Caco-2 (cell line): ENCODE measurements at regions not wholly inside any gene's neighbourhood (a gene's known extent, or its start where the extent isn't known, plus 50 kb on each side); places are given as distances from the start of the nearest gene placed in this dataset.

Experiments
- BruUV-seq: library from RNA; stranded (reverse); fragments of 400-500 nt; replicated peaks from 2 replicates; lab custom pipeline; 2021; lab: Mats Ljungman, UMichigan
- CTCF ChIA-PET: fragments of 300-600 bp; sonication (Branson Sonifier 250); formaldehyde crosslinking; loops from one replicate; lab custom pipeline; 2022; ENCODE audit warnings: antibody characterized with exemption; lab: Charles Lee
- POLR2A ChIA-PET: fragments of 300-600 bp; sonication (Branson Sonifier 250); formaldehyde crosslinking; loops from one replicate; lab custom pipeline; 2022; ENCODE audit warnings: antibody characterized with exemption; lab: Charles Lee
- DNase-seq, 2 experiments: peaks; one replicate each; pipeline versions ENCODE4 v3.0.0 to v3.0.0-alpha.2; 2020 to 2022
- H3K27me3 ChIP-seq: replicated peaks from 2 replicates; pipeline ENCODE4 v1.6.0; 2011; ENCODE audit warnings: low read length; ENCODE audit not compliant: control insufficient read depth, insufficient read depth
- H3K36me3 ChIP-seq: 2 replicates; pipeline ENCODE4 v1.5.1; 2011; ENCODE audit warnings: low read length; ENCODE audit not compliant: control insufficient read depth, insufficient read depth
- H3K4me1 ChIP-seq: fragments of 250-450 bp; sonication (Bioruptor Pico); 2 replicates; pipeline ENCODE4 v1.5.1; 2020; ENCODE audit warnings: mild to moderate bottlenecking
- H3K4me3 ChIP-seq: 2 replicates; pipeline ENCODE4 v1.5.1; 2011; ENCODE audit warnings: low read depth, mild to moderate bottlenecking, control low read depth, low read length
- H3K9me3 ChIP-seq: fragments of 250-450 bp; sonication (Bioruptor Pico); 2 replicates; pipeline ENCODE4 v1.5.1; 2020; ENCODE audit warnings: mild to moderate bottlenecking, moderate library complexity
- H3K27ac Mint-ChIP-seq: one replicate; pipeline ENCODE4 v1.8.0; 2022; ENCODE audit warnings: mixed read lengths; ENCODE audit not compliant: unreplicated experiment
- H3K27me3 Mint-ChIP-seq: one replicate; pipeline ENCODE4 v1.8.0; 2022; ENCODE audit warnings: mixed read lengths; ENCODE audit not compliant: insufficient read depth, unreplicated experiment
- H3K36me3 Mint-ChIP-seq: one replicate; pipeline ENCODE4 v1.8.0; 2022; ENCODE audit warnings: mild to moderate bottlenecking, mixed read lengths; ENCODE audit not compliant: insufficient read depth, unreplicated experiment
- H3K4me1 Mint-ChIP-seq: one replicate; pipeline ENCODE4 v1.8.0; 2022; ENCODE audit warnings: low read depth, mixed read lengths; ENCODE audit not compliant: unreplicated experiment
- H3K4me3 Mint-ChIP-seq: one replicate; pipeline ENCODE4 v1.8.0; 2022; ENCODE audit warnings: mild to moderate bottlenecking, moderate library complexity, mixed read lengths; ENCODE audit not compliant: unreplicated experiment
- H3K9me3 Mint-ChIP-seq: one replicate; pipeline ENCODE4 v1.8.0; 2022; ENCODE audit warnings: mixed read lengths; ENCODE audit not compliant: unreplicated experiment
- CTCF ChIP-seq, 2 experiments: fragments of 200-600 bp in 1 of 2; IDR thresholded peaks; 1 replicate in 1 of 2; 2 replicates in 1 of 2; pipeline versions ENCODE4 v1.5.1 to v1.8.0; 2011 to 2022; ENCODE audit warnings: antibody characterized with exemption in 1 of 2, control low read depth in 1 of 2, inconsistent platforms in 1 of 2, low read depth in 1 of 2, low read length in 1 of 2, mild to moderate bottlenecking in 1 of 2, moderate library complexity in 1 of 2; ENCODE audit not compliant: insufficient read depth in 1 of 2, severe bottlenecking in 1 of 2, unreplicated experiment in 1 of 2
- intact Hi-C: fragments of 100-400 bp; cut with micrococcal nuclease; formaldehyde crosslinking; loops from one replicate; pipeline ENCODE4 v1.10.0; 2022; ENCODE audit not compliant: unreplicated experiment

GRCh38 chr5:123881759-123882244 lies 369.8 kb downstream of the CSNK1G3 start:
- no peaks in the 10 kb centered on the region for H3K36me3 Mint-ChIP-seq
- no peak for DNase-seq
- no peaks in the 10 kb centered on the region for H3K9me3 ChIP-seq
- no peak for TF ChIP-seq CTCF (IDR thresholded peaks at IDR 0.05; ENCODE audit: insufficient read depth in 1 of 2, low read depth in 1 of 2, low read length in 1 of 2, severe bottlenecking in 1 of 2, unreplicated experiment in 1 of 2)
- no peaks in the 10 kb centered on the region for H3K27me3 ChIP-seq
- H3K4me3 Mint-ChIP-seq = no peak overlapping the region
- no peaks in the 10 kb centered on the region for H3K36me3 ChIP-seq
- ChIA-PET POLR2A (no interaction called here), CTCF (no interaction called here)
- H3K4me3 ChIP-seq = no peak overlapping the region
- H3K4me1 Mint-ChIP-seq = peaks cover 13% of the 10 kb centered on the region
- no peaks in the 10 kb centered on the region for H3K27me3 Mint-ChIP-seq
- H3K4me1 ChIP-seq = peaks cover 13% of the 10 kb centered on the region; the same call in 1 of the 2 replicates
- intact Hi-C loops = no loop called here
- no peaks in the 10 kb centered on the region for H3K9me3 Mint-ChIP-seq
- BruUV-seq = no TSS peak
- no peak overlapping the region for H3K27ac Mint-ChIP-seq

- intact Hi-C loops = no loop called here
- no peaks in the 10 kb centered on the region for H3K36me3 ChIP-seq
- H3K9me3 ChIP-seq = no peaks in the 10 kb centered on the region
- H3K4me3 Mint-ChIP-seq = no peak overlapping the region
- no peaks in the 10 kb centered on the region for H3K27me3 ChIP-seq
- BruUV-seq = no TSS peak
- H3K36me3 Mint-ChIP-seq = no peaks in the 10 kb centered on the region
- no peaks in the 10 kb centered on the region for H3K9me3 Mint-ChIP-seq
- DNase-seq = no peak
- ChIA-PET CTCF (no interaction called here), POLR2A (interaction anchor here (0.6 kb wide), 1 partner anchor 265 kb away, joined by 3 read pairs; no protein-coding TSS in a partner anchor)
- H3K4me1 ChIP-seq = peaks cover 13% of the 10 kb centered on the region; the same call in 1 of the 2 replicates
- no peak for TF ChIP-seq CTCF (IDR thresholded peaks at IDR 0.05; ENCODE audit: insufficient read depth in 1 of 2, low read depth in 1 of 2, low read length in 1 of 2, severe bottlenecking in 1 of 2, unreplicated experiment in 1 of 2)
- H3K27ac Mint-ChIP-seq = no peak overlapping the region
- H3K4me3 ChIP-seq = no peak overlapping the region
- H3K4me1 Mint-ChIP-seq = peaks cover 15% of the 10 kb centered on the region
- H3K27me3 Mint-ChIP-seq = no peaks in the 10 kb centered on the region
These were observed 368.9 kb downstream of the CSNK1G3 start for GRCh38 chr5:123880875-123881274.

GRCh38 chr5:123879071-123879470 lies 367.1 kb downstream of the CSNK1G3 start:
- Histone ChIP-seq H3K36me3 (no peaks in the 10 kb centered on the region), H3K4me1 (peaks cover 13% of the 10 kb centered on the region), H3K4me3 (no peak overlapping the region), H3K9me3 (no peaks in the 10 kb centered on the region), H3K27me3 (no peaks in the 10 kb centered on the region)
- no TSS peak for BruUV-seq
- POLR2A ChIA-PET = no interaction called here
- Mint-ChIP-seq H3K27ac (no peak overlapping the region), H3K27me3 (no peaks in the 10 kb centered on the region), H3K36me3 (no peaks in the 10 kb centered on the region), H3K4me1 (peaks cover 22% of the 10 kb centered on the region), H3K9me3 (no peaks in the 10 kb centered on the region), H3K4me3 (no peak overlapping the region)
- TF ChIP-seq CTCF (IDR thresholded peaks at IDR 0.05; ENCODE audit: insufficient read depth in 1 of 2, low read depth in 1 of 2, low read length in 1 of 2, severe bottlenecking in 1 of 2, unreplicated experiment in 1 of 2) = no peak
- CTCF ChIA-PET = no interaction called here
- intact Hi-C loops = no loop called here
- DNase-seq = no peak
